CD4-positive, alpha-beta T cell treated with Interleukin-15 for 1 hour (primary cell): ENCODE measurements at regions not wholly inside any gene's neighbourhood (a gene's known extent, or its start where the extent isn't known, plus 50 kb on each side); places are given as distances from the start of the nearest gene placed in this dataset.

Source experiments
- DNase-seq: peaks from one replicate; pipeline ENCODE4 v3.0.0-alpha.2; 2020

DNA sequence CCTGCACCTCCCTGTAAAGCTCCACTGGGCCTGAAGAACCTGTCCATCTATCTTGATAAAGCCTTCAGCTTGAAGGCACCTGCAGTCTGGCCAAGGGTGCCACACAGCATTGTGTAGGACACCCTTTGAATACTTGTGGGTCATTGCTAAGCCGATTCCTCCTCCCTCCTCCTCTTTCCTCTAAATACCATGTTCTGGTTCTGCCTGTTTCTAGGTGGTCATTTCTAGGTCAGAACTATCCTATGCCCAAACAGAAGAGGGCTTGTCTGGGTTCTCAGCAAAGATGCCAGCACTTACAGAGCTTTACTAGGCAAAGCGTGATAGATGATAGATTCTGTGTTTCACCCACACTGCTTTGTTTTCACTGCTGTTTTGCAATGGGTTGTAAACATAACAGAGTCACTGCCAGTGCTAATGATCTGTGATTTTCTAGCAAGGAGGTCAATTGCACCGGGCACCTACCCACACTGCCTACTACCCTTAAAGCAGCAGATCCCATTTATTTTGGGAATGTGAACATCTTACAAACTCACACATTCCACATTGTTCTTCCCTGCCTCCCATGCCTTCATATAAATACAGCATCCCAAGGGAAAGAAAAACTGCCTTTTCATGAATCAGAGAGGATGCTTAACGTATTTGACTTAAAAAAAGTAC is 279.1 kb upstream of the PITRM1 start:
- DNase-seq: no peak

DNA sequence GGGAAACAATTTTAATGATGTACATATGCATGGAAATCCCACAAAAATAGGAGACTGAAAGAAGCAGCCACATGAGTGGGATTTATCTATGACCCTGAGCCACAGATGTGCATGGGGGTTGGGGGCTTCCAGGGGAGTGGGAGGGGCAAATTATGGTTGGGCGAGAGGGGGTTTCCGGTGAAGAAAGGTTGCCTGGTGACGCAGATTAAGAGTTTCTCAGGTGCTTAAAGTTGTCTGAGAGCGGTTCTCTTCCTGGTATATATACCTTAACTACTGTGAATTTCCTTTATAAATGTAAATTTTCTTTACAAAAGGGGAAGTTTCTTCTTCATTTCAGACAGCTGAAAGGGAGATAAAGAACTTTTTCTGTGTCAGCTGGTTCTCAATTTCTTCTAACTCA is 273.6 kb upstream of the PITRM1 start:
- DNase-seq: no peak

DNA sequence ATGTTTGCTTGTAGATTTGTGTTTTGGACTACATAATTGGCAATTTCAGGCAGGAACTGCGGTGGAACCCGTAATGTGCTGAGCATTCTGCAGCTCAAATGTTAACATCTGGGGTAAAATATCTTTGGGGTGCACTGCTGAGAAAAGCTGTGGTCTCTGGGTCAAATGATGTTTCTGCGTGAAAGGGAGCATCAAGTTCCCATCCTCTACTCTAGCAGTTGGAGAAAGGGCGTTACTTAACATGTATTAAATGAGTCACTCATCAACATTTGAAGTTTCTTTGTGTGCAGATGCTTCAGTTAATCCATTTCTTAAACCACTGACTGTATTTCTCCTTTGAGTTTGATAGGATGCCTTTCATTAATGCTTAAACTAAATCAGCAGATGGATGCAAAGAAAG is 273.1 kb upstream of the PITRM1 start:
- no peak for DNase-seq

DNA sequence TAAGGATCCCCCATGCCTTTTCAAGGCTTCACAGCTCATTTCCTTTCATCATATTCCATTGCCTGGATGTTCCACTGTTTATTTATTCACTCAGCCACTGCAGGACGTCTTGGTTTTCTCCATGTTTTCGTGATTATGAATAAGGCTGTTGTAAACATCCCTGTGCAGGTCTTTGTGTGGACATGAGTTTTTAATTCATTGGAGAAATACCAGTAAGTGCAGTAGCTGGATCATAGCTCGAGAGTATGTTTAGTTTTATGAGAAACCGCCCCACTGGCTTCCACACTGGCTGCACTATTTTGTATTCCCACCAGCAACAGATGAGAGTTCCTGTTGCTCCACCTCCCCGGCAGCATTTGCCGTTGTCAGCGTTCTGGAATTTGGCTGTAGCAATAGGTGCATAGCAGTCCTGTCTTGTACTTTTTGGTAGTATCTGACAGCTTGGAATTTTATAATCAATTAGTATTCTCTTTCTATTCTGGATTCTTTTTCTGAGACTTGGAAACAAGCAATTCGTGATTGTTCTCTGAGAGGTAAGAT is 269.9 kb upstream of the PITRM1 start:
- no peak for DNase-seq

DNA sequence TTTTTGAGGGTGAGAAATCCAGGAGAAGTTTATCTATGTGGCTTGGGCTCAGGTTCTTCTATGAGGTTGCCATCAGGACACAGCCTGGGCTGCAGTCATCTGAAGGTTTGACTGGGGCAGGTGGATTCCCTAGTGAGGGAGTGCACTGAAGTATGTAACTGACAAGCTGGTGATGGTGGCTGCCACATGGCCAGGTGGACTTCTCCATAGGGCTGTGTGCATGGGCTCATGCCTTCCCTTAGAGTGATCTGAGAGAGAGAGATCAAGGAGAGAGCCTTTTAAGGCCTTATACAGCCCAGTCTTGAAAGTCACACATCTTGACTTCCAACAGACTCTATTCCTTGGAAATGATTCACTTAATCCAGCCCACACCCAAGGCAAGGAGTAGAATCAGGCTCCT is 266.6 kb upstream of the PITRM1 start:
- no peak for DNase-seq

DNA sequence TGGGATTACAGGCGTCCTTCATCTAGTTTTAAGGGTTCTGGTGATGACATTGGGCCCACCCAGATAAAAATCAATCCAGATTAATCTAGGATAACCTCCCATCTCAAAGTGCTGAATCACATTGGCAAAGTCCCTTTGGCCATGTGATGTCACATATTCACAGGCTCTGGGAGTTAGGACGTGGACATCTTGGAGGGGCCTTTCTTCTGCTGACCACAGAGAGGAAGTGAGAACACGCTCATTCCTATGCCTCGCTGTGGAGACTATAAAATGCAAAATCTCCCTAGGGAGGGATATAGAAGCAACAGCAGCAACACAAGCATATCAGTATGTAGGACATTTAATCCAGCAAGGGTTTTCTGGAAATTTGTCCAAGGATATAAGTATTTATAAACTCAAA is 266.0 kb upstream of the PITRM1 start:
- DNase-seq: no peak

DNA sequence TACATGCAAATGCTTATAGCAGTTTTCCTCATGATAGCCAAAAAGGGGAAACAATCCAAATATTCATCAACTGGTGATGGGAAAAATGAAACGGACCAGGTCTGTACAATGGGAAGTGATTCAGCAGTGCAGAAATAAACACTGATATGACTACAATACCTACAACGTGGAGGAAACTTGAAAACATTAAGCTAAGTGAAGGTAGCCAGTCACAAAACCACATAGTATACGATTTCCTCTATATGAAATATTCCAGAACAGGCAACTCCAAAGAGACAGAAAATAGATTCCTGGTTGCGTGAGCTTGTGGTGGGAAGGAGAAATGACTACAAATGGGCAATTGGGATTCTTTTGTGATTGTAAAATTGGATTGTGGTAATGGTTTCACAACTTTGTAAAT is 263.1 kb upstream of the PITRM1 start:
- no peak for DNase-seq

DNA sequence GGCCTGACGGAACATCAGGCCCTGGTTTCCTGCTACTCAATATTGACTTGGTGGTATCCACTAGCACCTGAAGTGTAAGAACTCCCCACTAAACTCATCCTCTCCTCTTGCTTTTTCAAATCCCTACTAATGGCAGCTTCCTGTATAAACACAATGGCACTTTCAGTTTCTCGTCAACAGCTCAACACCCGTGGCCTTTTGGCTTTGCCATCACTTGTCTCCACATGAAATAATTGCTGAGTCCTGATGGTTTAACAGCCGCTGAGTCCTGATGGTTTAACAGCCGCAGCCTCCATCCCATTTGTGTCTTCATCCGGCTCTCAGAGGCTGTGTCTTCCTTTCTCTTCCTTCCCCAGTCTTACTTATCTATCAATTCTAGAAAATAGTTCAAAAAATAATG is 261.4 kb upstream of the PITRM1 start:
- DNase-seq: no peak

DNA sequence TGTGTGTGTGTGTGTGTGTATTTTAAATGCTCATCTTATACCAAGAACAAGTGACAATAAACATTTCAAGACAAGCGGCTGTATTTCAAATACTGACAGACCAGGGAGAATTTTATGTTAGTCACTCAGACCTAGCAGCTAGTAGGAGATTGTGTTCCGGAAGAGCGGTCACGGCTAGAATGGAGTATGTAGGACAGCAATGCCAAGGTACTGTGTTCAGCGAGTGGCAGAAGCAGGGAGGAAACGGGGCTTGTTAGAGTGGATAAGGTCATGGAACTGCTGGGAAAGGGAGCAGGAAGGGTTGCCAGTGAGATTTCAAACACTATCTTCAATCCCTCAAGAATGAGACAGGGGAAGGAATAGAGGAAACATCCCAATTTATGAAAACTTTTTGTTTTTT is 260.5 kb upstream of the PITRM1 start:
- no peak for DNase-seq

DNA sequence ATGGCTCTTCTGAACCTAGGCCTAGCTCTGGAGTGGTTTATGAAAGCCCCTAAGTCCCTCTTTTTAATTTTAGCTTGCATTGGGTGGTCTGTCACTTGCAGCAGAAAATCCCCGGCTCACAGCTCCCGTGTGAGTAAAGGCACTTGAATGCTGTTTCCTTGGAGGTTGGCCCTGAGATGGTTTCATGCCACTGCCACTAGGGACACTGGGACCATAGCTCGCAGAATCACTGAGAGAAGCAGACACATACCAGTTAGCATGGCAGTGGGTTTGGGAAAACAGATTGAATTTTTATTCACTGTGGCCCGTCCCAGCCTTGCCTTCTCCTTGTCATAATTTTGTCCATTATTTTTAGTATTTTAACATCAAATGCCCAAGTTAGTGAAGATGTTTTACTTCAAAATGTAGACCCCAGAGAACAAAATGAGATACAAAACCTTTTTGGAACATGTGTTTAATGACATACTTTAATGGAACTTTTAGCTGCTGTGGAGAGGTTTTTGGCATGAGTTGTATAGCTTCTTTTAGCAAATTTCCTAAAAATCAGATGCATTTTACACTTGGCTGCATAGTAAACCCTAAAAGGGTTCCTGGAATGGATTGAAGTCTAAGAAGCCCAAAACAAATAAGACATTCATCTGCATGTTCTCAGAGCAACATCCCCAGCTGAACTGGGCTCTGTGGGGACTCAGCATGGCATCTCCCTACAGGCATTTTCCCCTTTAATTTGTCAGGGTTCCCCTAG is 259.7 kb upstream of the PITRM1 start:
- DNase-seq: no peak

DNA sequence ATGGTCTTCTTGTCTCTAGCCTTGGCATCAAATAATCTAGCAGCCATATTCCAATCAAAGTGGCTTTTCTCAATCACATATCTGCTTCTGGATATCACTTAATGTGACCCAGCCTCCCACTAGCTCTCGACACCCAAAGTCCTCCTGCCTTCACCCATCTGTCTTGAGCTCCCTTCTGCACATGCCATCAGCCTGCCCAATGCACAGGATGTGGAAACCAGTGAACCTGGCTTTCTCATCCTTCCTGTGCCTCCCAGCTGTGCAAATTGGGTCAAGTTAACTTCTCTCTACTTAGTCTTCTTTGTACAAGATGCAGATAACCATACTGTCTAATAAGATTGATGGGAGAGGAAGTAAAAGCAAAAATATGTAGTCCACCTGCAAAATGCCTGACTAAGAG is 257.9 kb upstream of the PITRM1 start:
- DNase-seq: no peak

DNA sequence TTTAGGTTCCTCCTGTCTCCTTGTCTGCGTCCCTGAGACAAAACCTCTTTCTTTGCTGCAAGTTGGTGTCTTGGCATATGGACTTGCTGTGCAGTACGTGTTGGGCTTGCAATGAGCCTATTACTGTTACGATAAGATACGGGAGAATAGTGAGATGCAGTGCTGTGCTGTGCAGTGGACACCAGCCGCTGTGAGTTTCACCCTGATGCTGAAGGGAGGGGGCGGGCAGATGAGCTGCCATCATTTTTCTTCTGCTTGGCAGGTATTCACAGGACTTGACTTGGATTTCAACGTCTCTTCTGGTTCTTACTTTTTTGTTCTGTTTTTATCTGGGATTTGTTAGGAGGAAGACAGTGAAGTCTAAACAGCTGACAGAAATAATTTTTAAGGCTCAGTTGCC is 257.1 kb upstream of the PITRM1 start:
- no peak for DNase-seq

DNA sequence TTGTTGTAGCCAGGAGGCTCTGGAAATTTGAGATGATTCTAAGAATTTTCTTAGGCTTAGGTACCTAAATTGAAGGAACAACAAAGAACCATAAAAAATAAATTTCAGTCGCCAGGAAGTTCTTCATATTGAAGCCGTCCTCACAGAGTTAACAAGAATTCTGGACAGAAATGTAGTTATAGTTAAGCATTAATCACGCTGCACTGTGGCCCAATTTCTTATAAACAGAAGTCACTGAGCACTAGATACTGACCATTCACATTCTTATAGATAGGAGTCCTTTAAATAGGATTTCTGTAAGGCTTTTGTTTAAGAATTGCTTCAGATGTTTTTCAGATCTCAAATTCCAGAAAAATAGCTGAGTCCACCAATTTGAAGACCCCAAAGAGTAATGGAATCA is 256.2 kb upstream of the PITRM1 start:
- DNase-seq: no peak

DNA sequence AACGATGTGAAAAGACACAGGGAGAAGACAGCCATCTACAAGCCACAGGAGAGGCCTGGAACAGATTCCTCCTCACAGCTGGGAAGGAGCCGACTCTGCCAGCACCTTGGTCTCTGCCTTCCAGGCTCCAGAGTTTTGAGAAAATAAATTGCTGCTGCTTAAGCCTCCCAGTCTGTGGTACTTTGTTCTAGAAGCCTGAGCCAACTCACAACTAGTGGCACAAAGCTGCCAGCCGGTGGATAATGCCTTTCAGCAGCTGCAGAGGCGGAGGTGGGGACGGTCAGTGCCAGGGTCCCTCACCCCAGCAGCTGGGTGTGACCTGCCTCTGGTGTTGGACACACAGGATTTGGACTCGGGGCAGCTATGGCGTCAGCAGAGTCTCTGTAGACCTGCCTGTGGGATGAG is 255.4 kb upstream of the PITRM1 start:
- DNase-seq: no peak

DNA sequence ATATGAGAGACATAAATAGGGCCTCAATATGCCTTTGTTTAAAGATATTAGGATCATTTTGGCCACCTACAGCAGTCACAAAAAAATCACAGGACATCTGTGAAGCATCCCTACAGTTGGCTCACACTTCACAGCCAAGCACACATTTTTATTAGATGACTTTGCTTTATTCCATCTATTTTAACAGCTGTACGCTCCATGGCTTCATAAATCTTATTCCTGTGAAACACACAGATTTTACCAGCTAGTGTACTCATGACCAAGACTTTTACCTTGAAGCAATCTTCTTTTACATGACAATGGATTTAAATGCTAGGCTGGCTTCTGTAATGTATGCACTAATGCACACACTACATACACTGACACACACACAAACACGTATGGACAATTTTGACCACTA is 254.8 kb upstream of the PITRM1 start:
- no peak for DNase-seq

DNA sequence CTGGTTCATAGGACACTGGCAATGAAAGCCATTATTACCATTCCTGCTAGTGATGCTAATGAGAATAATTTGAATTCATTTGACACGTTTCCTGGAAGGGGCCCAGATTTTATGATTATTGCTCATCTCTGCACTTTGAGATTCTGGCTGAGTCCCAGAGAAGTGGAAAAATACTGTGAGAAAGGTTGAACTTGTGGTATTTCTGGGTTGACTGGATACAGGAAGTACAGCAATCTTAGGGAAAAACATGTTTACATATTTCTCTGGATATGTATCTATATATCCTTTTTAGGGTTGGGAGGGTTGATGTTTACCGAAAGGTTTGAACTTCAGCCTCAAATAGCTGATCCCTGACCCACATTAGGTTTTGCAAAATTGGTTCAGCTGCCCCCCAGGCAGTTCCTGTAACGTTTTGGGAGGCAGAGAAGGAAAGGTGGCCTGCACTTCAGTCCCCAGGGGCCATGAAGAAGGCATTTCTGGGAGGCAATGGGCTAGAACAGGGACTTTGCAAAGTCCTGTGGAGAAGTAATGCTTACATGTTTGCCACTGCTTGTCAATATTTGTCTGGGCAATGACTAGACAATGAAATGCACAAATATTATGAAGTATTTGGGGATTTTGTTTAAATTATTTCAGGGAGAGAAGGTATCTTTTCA is 253.7 kb upstream of the PITRM1 start:
- no peak for DNase-seq

DNA sequence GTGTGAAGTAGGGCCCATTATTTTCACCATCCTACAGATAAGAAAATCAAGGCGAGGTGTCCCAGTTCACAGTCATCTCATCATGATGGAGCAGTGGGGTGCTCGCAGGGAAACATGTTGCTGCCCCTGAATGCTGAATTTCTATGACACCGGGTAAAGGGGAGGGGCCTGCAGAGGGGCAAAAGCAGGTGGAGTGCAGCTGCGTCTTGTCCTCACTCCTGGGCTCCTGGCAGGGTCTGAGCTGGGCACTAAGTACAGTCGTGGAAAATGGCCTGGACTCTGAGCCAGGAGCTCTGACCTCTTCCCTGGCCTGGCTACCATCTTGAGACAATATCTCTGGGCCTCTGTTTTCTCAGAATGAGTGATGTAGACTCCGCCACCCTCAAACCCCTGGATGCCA is 253.1 kb upstream of the PITRM1 start:
- no peak for DNase-seq

DNA sequence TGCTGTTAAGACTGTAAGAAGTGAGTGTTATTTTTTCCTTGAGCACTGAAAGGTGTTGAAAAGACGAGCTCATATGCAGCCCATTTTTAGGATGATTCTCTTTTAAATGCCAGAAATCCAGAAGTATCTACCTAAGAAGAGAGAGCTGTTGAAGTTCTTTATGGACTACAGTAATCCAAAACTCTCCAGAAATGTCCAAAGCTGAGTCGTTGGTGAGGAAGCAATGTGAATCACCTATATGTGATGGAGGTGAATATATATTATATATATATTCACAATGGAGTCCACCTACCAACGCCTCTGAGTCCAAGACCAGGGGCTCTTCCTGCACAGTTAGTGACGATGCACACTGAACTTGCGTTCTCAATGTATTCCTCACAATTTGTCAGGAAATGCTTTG is 252.7 kb upstream of the PITRM1 start:
- DNase-seq: no peak

DNA sequence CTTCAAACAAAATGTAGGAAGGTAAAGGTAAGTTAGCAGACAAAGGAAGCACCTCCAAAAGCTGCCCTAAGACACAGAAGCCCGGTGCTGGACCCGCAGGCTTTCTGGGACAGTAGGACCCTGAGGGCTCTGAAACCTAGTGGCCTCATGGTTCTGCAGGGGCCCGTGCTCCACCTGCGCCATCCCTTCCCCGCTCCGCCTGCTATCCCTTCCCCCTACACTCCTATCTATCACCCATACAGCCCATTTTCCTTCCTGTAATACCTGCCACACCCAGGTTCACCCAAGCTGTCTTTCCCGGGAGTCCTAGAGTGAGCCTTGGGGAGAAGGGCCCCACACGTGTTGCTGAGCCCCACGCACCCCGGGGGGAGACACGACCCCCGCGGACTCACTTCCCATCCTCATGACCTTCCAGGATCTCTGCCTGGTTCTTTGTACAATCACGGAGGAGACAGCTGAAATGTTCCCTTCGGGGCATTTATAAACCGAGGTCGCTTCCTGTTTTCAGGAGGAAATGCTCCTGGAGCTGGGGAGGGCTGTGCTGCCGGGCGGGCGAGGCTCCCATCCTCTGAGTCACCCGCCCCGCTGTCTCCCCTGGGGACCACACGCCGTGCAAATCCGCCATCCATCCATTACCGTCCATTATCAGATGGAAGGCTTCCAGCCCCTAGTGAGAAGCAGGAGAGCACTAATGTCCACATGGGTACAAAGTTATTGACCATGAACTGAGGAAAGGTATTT is 251.7 kb upstream of the PITRM1 start:
- DNase-seq: peak; percentile 36

DNA sequence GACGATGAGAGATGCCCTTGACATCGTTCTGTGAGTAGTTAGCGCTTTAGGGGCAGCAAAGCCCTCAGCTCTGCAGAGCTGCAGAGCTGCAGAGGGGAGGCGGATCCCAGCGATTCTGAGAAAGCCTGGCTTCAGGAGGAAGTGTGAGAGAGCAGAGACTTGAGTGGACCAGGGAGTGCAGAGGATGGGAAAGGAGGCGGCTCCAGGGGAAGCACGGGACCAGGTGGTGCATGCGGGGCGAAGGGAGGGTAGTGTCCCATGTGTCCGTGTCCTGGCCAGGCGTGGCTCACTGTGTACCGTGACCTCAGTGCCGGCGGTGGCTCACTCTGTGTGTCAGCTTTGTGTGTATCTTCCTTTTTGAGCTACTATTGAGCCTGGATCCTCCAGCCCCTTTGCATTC is 250.8 kb upstream of the PITRM1 start:
- DNase-seq: no peak

DNA sequence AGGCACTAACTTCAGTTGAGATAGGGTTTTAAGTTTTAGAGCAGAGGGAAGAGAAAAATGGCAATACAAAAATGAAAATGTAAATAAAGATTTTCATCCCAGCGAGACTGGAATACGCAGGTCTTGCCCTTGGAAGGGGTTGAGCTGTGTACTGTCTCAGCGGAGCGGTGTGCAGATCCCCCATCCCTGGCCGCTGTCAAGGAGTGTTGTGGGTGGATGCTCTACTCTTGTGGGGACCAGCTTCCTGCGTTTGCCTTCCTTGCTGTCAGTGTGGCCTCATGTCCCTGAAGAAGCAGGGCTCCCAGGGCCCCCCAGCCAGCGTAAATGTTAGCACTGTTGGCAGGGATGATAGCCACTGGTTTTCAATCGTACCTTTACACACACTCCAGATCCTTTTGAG is 249.7 kb upstream of the PITRM1 start:
- DNase-seq: no peak

DNA sequence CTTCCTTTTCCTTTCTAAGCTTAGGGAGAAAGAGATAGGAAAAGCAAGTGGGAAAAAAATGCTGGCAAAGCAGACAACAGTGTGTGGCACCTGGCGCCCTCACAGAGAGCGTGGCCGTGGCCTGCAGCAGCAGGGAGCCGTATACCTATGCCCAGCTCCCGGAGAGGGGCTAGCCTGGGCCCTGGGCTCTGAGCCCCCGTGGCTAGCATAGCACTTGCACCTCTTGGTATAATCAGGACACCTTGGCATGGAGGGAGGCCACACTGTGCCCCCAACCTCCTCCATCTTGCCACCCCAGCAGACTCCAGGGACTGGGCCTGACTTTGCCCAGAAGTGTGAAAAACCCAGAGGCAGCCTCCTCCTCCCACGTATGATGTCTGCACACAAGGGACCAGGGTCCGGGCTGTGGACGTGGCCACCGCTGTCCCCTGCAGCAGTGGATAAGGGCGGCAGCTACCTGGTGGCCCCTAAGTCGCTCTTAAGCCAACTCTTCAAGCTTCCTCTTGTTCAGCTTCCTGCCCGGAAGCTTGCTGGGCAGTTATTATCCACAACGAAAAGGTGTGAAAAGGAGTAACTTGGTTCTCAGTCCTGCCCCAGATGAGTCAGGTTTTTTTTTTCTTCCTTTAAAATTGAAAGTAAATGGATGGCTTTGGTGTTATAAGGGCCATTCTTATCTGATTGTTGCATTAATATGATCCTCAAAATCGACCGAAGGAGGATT is 249.1 kb upstream of the PITRM1 start:
- no peak for DNase-seq
